ENCODE measurements at regions not wholly inside any gene's neighbourhood (a gene's known extent, or its start where the extent isn't known, plus 50 kb on each side); places are given as distances from the start of the nearest gene placed in this dataset.

- Histone ChIP-seq H3K27ac (no peak overlapping the region), H3K9me3 (no peaks in the 10 kb centered on the region), H3K4me1 (no peaks in the 10 kb centered on the region), H3K4me3 (no peak overlapping the region), H3K36me3 (no peaks in the 10 kb centered on the region), H3K27me3 (replicated peaks in 1 of 7) (no peaks in the 10 kb centered on the region)
- TF ChIP-seq POLR2A (IDR thresholded peaks at IDR 0.05) = no peak
- no peak for TF ChIP-seq POLR2AphosphoS5 (IDR thresholded peaks at IDR 0.05)
- TF ChIP-seq CTCF (IDR thresholded peaks at IDR 0.05 in 8 of 11, conservative IDR thresholded peaks at IDR 0.05 in 3 of 11) = no peak
- intact Hi-C loops (cut with DNase I; ENCODE audit: low total_unique reads) = no loop called here
- 59 to 83% (median 78%) methylated on average over 5 of the region's 5 CpGs for WGBS, 5 donors
- DNase-seq = no peak
Measured at GRCh38 chrX:9233141-9233540, 199.2 kb upstream of the FAM9B start.

GRCh38 chrX:9234315-9234714 lies 200.4 kb upstream of the FAM9B start:
- intact Hi-C loops (cut with DNase I; ENCODE audit: low total_unique reads) = no loop called here

GRCh38 chrX:9235722-9236121 lies 201.8 kb upstream of the FAM9B start:
- Histone ChIP-seq H3K4me3 (no peak overlapping the region), H3K36me3 (no peaks in the 10 kb centered on the region), H3K27ac (no peak overlapping the region), H3K27me3 (replicated peaks in 1 of 7) (no peaks in the 10 kb centered on the region), H3K9me3 (no peaks in the 10 kb centered on the region), H3K4me1 (no peaks in the 10 kb centered on the region)
- TF ChIP-seq POLR2AphosphoS5 (IDR thresholded peaks at IDR 0.05) (no peak), POLR2A (IDR thresholded peaks at IDR 0.05) (no peak), CTCF (IDR thresholded peaks at IDR 0.05 in 8 of 11, conservative IDR thresholded peaks at IDR 0.05 in 3 of 11) (no peak)
- no peak for DNase-seq
- intact Hi-C loops (cut with DNase I; ENCODE audit: low total_unique reads) = no loop called here
- 61 to 82% (median 82%) methylated on average over 3 of the region's 3 CpGs for WGBS, 5 donors

More at GRCh38 chrX:9234315-9234714, 200.4 kb upstream of the FAM9B start:
- Histone ChIP-seq H3K9me3 (no peaks in the 10 kb centered on the region), H3K4me3 (no peak overlapping the region), H3K4me1 (no peaks in the 10 kb centered on the region), H3K27ac (no peak overlapping the region), H3K36me3 (no peaks in the 10 kb centered on the region), H3K27me3 (replicated peaks in 1 of 7) (no peaks in the 10 kb centered on the region)
- DNase-seq = no peak
- no peak for TF ChIP-seq CTCF (IDR thresholded peaks at IDR 0.05 in 8 of 11, conservative IDR thresholded peaks at IDR 0.05 in 3 of 11)
- no peak for TF ChIP-seq POLR2AphosphoS5 (IDR thresholded peaks at IDR 0.05)
- no peak for TF ChIP-seq POLR2A (IDR thresholded peaks at IDR 0.05)
- 74 to 89% (median 85%) methylated on average over 3 of the region's 3 CpGs for WGBS, 5 donors

DNA sequence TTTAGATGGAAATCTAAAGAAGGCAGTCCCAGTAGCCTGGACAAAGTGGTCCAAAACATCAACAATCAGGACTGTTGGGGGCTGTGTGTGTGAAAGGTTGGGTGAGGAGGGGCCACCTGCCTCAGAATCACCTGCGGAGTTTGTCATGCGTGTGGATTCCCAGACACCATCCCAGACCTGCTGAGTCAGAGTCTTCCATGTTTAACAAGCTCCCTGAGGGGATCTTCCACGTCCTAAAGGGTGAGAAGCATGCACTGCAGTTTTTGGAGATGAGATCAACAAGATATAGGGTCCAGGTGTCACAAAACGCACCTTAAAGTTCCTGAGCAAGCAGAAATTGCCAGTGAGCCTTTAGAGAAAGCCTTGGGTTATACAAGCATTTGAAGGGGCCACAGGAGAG lies 207.0 kb upstream of the FAM9B start:
- Histone ChIP-seq H3K4me3 (no peak overlapping the region), H3K36me3 (no peaks in the 10 kb centered on the region), H3K4me1 (no peaks in the 10 kb centered on the region), H3K27me3 (replicated peaks in 1 of 7) (peaks cover 0 to 4% (median 0%) of the 10 kb centered on the region in 7 donors), H3K9me3 (no peaks in the 10 kb centered on the region), H3K27ac (no peak overlapping the region)
- DNase-seq = no peak
- intact Hi-C loops (cut with DNase I; ENCODE audit: low total_unique reads) = no loop called here
- 65 to 90% (median 85%) methylated on average over 4 of the region's 4 CpGs for WGBS, 5 donors
- TF ChIP-seq POLR2AphosphoS5 (IDR thresholded peaks at IDR 0.05) (no peak), POLR2A (IDR thresholded peaks at IDR 0.05) (no peak), CTCF (IDR thresholded peaks at IDR 0.05 in 8 of 11, conservative IDR thresholded peaks at IDR 0.05 in 3 of 11) (no peak)
